ENCODE measurements at regions not wholly inside any gene's neighbourhood (a gene's known extent, or its start where the extent isn't known, plus 50 kb on each side); places are given as distances from the start of the nearest gene placed in this dataset.

DNA sequence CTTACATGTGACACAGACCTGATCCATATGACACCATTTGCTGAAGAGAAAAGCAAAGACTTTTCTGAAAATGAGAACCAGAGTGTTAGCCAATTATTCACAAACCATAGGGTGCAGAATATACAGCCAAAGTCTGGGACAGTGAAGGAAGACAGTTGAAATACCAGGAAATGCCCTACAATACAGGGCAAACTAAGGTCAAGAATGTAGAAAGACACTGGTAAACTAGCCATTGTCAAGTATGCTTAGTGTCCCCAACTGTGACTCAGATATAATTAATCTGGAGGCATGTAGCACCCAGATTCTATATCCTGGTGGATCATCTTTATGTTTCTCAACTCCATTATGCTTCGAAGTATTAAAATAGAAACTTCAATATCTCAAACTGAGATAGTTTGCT, 200.9 kb upstream of the FSTL5 start:
- intact Hi-C loops (cut with DNase I): no loop called here
- H3K4me1 ChIP-seq (replicated peaks): no peaks in the 10 kb centered on the region

DNA sequence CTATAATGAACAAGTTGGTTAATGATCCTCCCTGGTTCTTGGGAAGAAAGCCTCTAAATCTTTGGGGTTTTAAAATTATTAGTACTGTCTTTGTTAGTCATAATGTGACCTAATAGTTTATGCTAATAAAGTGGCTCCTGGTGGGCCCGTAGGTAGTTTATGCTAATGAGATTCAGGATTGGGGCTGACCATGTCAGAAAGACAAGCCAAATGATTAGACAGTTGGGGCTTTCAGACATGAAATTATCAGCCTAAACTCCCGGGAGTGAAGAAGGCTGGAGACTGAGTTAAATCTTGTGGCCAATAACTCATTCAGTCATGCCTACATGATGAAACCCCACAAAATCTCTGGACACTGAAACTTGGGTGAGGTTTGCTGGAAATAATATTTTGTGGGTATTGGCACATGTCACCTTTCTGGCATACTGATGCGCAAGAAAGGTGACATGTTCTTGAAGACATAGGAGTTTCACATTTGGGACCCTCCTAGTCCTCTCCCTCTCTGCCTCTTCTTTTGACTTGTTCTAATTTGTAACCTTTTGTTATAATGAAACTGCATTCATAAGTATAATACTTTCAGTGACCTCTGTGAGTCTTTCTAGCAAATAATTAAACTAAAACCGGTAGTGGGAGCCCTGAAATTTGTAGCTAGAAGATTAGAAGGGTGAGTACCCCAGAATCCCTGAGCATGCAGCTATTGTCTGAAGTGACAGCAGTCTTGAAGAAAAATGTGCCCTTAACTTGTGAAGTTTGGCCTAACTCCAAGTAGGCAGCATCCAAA, 196.8 kb upstream of the FSTL5 start:
- intact Hi-C loops (cut with DNase I): no loop called here
- H3K36me3 ChIP-seq: no peaks in the 10 kb centered on the region
- 82% methylated on average over 4 of the region's 4 CpGs for WGBS

More for the DNA sequence above, 200.9 kb upstream of the FSTL5 start:
- Histone ChIP-seq H3K36me3 (no peaks in the 10 kb centered on the region), H3K27ac (no peak overlapping the region), H3K4me3 (no peak overlapping the region), H3K9me3 (no peaks in the 10 kb centered on the region), H3K27me3 (replicated peaks; ENCODE audit: insufficient read depth) (no peaks in the 10 kb centered on the region)
- TF ChIP-seq POLR2A (IDR thresholded peaks at IDR 0.05): no peak
- TF ChIP-seq, protein P1, sequence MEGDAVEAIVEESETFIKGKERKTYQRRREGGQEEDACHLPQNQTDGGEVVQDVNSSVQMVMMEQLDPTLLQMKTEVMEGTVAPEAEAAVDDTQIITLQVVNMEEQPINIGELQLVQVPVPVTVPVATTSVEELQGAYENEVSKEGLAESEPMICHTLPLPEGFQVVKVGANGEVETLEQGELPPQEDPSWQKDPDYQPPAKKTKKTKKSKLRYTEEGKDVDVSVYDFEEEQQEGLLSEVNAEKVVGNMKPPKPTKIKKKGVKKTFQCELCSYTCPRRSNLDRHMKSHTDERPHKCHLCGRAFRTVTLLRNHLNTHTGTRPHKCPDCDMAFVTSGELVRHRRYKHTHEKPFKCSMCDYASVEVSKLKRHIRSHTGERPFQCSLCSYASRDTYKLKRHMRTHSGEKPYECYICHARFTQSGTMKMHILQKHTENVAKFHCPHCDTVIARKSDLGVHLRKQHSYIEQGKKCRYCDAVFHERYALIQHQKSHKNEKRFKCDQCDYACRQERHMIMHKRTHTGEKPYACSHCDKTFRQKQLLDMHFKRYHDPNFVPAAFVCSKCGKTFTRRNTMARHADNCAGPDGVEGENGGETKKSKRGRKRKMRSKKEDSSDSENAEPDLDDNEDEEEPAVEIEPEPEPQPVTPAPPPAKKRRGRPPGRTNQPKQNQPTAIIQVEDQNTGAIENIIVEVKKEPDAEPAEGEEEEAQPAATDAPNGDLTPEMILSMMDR (IDR thresholded peaks at IDR 0.05): no peak
- TF ChIP-seq POLR2AphosphoS5 (IDR thresholded peaks at IDR 0.05): no peak
- no peak for DNase-seq (ENCODE audit: low spot score)
- 87% methylated on average over 1 of the region's 1 CpG for WGBS

DNA sequence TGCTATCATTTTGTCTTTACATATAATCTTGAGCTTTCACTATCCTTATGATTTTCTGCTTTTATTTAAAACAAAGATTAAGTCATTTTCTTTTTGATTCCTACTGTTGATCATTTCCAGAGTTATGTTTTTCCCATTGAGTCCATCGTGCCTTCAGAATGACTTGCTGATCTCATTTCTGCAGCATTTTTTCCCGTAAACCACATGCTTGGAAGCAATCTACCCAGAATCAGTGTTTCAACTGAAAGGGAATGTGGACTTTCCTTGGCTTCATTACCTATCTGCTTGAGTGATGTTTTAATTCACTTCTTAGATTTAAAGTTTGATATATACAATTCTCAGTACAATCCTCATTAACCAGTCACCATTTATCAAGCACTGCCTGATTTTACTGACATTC, 192.4 kb upstream of the FSTL5 start:
- WGBS: 14% methylated on average over 2 of the region's 2 CpGs
- H3K9me3 ChIP-seq: no peaks in the 10 kb centered on the region
- no peaks in the 10 kb centered on the region for H3K27me3 ChIP-seq (replicated peaks; ENCODE audit: insufficient read depth)
- no peak overlapping the region for H3K4me3 ChIP-seq
- H3K27ac ChIP-seq: no peak overlapping the region
- no peak for DNase-seq (ENCODE audit: low spot score)
- H3K4me1 ChIP-seq (replicated peaks): no peaks in the 10 kb centered on the region
- TF ChIP-seq POLR2A (IDR thresholded peaks at IDR 0.05) (no peak), POLR2AphosphoS5 (IDR thresholded peaks at IDR 0.05) (no peak)
- TF ChIP-seq, protein P1 (IDR thresholded peaks at IDR 0.05): no peak
- intact Hi-C loops (cut with DNase I): no loop called here
- no peaks in the 10 kb centered on the region for H3K36me3 ChIP-seq

More for the DNA sequence above, 196.8 kb upstream of the FSTL5 start:
- no peak for DNase-seq (ENCODE audit: low spot score)
- H3K4me3 ChIP-seq: no peak overlapping the region
- no peak overlapping the region for H3K27ac ChIP-seq
- TF ChIP-seq, protein P1 (IDR thresholded peaks at IDR 0.05): no peak
- no peak for TF ChIP-seq POLR2A (IDR thresholded peaks at IDR 0.05)
- no peak for TF ChIP-seq POLR2AphosphoS5 (IDR thresholded peaks at IDR 0.05)
- no peaks in the 10 kb centered on the region for H3K4me1 ChIP-seq (replicated peaks)
- no peaks in the 10 kb centered on the region for H3K9me3 ChIP-seq
- H3K27me3 ChIP-seq (replicated peaks; ENCODE audit: insufficient read depth): no peaks in the 10 kb centered on the region

DNA sequence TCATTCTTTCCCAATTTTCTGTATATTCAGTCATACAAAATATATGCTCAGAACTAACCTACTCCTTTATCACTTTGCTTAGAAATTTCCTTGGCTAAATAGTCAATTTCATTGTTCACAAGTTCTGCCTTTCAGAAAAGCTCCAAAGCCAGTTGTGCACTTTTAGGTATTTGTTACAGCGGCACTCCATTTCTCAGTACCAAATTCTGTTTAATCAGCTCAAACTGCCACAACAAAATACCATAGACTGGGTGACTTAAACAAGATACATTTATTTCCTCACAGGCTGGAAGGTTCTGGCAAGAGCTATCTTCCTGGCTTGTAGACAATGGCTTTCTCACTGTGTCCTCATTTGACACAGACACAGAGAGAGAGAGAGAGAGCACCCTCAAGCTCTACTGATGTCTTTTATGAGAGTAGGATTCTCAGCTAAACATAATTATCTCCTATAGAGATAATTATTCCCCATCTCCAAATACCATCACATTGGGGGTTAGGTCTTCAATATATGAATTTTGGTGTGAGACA, 188.8 kb upstream of the FSTL5 start:
- H3K4me3 ChIP-seq: no peak overlapping the region
- no peak overlapping the region for H3K27ac ChIP-seq
- TF ChIP-seq POLR2A (IDR thresholded peaks at IDR 0.05): no peak
- TF ChIP-seq, protein P1 (IDR thresholded peaks at IDR 0.05): no peak
- no peak for TF ChIP-seq POLR2AphosphoS5 (IDR thresholded peaks at IDR 0.05)
- no peaks in the 10 kb centered on the region for H3K27me3 ChIP-seq (replicated peaks; ENCODE audit: insufficient read depth)
- no peaks in the 10 kb centered on the region for H3K9me3 ChIP-seq
- H3K36me3 ChIP-seq: no peaks in the 10 kb centered on the region
- DNase-seq (ENCODE audit: low spot score): no peak
- 95% methylated on average over 1 of the region's 1 CpG for WGBS
- no peaks in the 10 kb centered on the region for H3K4me1 ChIP-seq (replicated peaks)
- intact Hi-C loops (cut with DNase I): no loop called here

DNA sequence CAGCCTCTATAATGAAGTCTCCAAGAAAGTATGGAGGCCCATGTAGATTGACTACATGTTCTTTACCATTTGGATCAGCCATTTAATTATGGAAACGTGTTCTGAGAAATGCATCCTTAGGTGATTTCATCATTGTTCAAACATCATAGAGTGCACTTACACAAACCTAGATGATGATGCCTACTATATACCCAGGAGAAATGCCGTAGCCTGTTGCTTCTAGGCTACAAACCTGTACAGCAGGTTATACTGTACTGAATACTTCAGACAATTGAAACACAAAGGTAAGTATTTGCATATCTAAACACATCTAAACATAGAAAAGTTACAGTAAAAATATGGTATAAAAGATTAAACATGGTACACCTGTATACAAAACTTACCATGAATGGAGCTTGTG, 186.5 kb upstream of the FSTL5 start:
- intact Hi-C loops (cut with DNase I): no loop called here
- Histone ChIP-seq H3K36me3 (no peaks in the 10 kb centered on the region), H3K27me3 (replicated peaks; ENCODE audit: insufficient read depth) (no peaks in the 10 kb centered on the region), H3K27ac (no peak overlapping the region), H3K4me1 (replicated peaks) (no peaks in the 10 kb centered on the region), H3K4me3 (no peak overlapping the region), H3K9me3 (no peaks in the 10 kb centered on the region)
- TF ChIP-seq POLR2AphosphoS5 (IDR thresholded peaks at IDR 0.05) (no peak), POLR2A (IDR thresholded peaks at IDR 0.05) (no peak)
- TF ChIP-seq, protein P1 (IDR thresholded peaks at IDR 0.05): no peak
- 38% methylated on average over 2 of the region's 2 CpGs for WGBS
- DNase-seq (ENCODE audit: low spot score): no peak
